IMR-90 (cell line): ENCODE measurements at regions not wholly inside any gene's neighbourhood (a gene's known extent, or its start where the extent isn't known, plus 50 kb on each side); places are given as distances from the start of the nearest gene placed in this dataset.

Source experiments
- ATAC-seq: fragments of 200-7000 bp; cut with Tn5 transposase; 2 replicates; pipeline ENCODE4 v1.9.1; 2020; ENCODE audit warnings: low read depth, mild to moderate bottlenecking, moderate library complexity
- BruUV-seq: library from RNA; stranded (reverse); fragments of 400-500 nt; replicated peaks from 2 replicates; lab custom pipeline; 2021; lab: Mats Ljungman, UMichigan
- CTCF ChIA-PET: fragments of 300-600 bp; formaldehyde crosslinking; extraction: SDS; loops from one replicate; lab custom pipeline; 2021; ENCODE audit warnings: antibody characterized with exemption; lab: Yijun Ruan, JAX
- POLR2A ChIA-PET: fragments of 300-600 bp; sonication (Branson Sonifier 250); formaldehyde crosslinking; loops from one replicate; lab custom pipeline; 2022; ENCODE audit warnings: antibody characterized with exemption; ENCODE audit not compliant: unreplicated experiment; lab: Charles Lee
- DNase-seq: peaks from one replicate; pipeline ENCODE4 v3.0.0; 2013
- H2AFZ ChIP-seq: replicated peaks from 2 replicates; pipeline ENCODE3; 2013; ENCODE audit warnings: low read length, mild to moderate bottlenecking; ENCODE audit not compliant: poor library complexity
- H2AK5ac ChIP-seq: 2 replicates; pipeline ENCODE4 v1.6.1; 2013; ENCODE audit warnings: low read depth, low read length, inconsistent platforms
- H2AK9ac ChIP-seq: replicated peaks from 2 replicates; pipeline ENCODE3; 2013; ENCODE audit warnings: mild to moderate bottlenecking, low read depth, low read length, moderate library complexity; ENCODE audit not compliant: poor library complexity
- H2BK120ac ChIP-seq: 2 replicates; pipeline ENCODE4 v1.6.1; 2013; ENCODE audit warnings: low read depth, low read length, inconsistent platforms
- H2BK15ac ChIP-seq: 3 replicates; pipeline ENCODE4 v1.6.1; 2013; ENCODE audit warnings: low read depth, low read length, inconsistent platforms
- H2BK20ac ChIP-seq: 2 replicates; pipeline ENCODE4 v1.6.1; 2013; ENCODE audit warnings: low read depth, mild to moderate bottlenecking, inconsistent platforms, low read length, moderate library complexity
- H2BK5ac ChIP-seq: 2 replicates; pipeline ENCODE4 v1.6.1; 2013; ENCODE audit warnings: mild to moderate bottlenecking, low read depth, low read length, inconsistent platforms; ENCODE audit not compliant: poor library complexity, severe bottlenecking
- H3K14ac ChIP-seq: replicated peaks from 2 replicates; pipeline ENCODE4 v1.6.1; 2013; ENCODE audit warnings: low read depth, low read length, inconsistent platforms
- H3K18ac ChIP-seq: 2 replicates; pipeline ENCODE4 v1.6.1; 2013; ENCODE audit warnings: low read depth, low read length, control low read depth
- H3K23ac ChIP-seq: 2 replicates; pipeline ENCODE4 v1.6.1; 2013; ENCODE audit warnings: low read depth, low read length, inconsistent platforms
- H3K27ac ChIP-seq: 2 replicates; pipeline ENCODE4 v1.5.1; 2013; ENCODE audit warnings: mild to moderate bottlenecking, control low read depth, low read length; ENCODE audit not compliant: insufficient read depth
- H3K27me3 ChIP-seq: 2 replicates; pipeline ENCODE4 v1.6.1; 2013; ENCODE audit warnings: low read length; ENCODE audit not compliant: control insufficient read depth, insufficient read depth
- H3K36me3 ChIP-seq: 2 replicates; pipeline ENCODE4 v1.6.1; 2013; ENCODE audit warnings: low read length, mixed read lengths; ENCODE audit not compliant: control insufficient read depth, insufficient read depth
- H3K4ac ChIP-seq: 2 replicates; pipeline ENCODE4 v1.6.1; 2013; ENCODE audit warnings: low read depth, low read length, inconsistent platforms
- H3K4me1 ChIP-seq: 2 replicates; pipeline ENCODE4 v1.6.1; 2013; ENCODE audit warnings: low read length, mixed read lengths; ENCODE audit not compliant: control insufficient read depth, insufficient read depth
- H3K4me2 ChIP-seq: 2 replicates; pipeline ENCODE4 v1.6.1; 2013; ENCODE audit warnings: low read depth, mild to moderate bottlenecking, control low read depth, low read length, moderate library complexity
- H3K4me3 ChIP-seq: 2 replicates; pipeline ENCODE4 v1.5.1; 2013; ENCODE audit warnings: low read depth, mild to moderate bottlenecking, control low read depth, low read length, moderate library complexity; ENCODE audit not compliant: insufficient read depth
- H3K56ac ChIP-seq: 2 replicates; pipeline ENCODE4 v1.6.1; 2013; ENCODE audit warnings: low read length, inconsistent platforms; ENCODE audit not compliant: insufficient read depth; ENCODE audit errors: extremely low read depth
- H3K79me1 ChIP-seq, 2 experiments: 2 replicates each; pipeline ENCODE4 v1.6.1; 2013; ENCODE audit warnings: low read length in 2 of 2, inconsistent platforms in 1 of 2, low read depth in 1 of 2
- H3K9ac ChIP-seq: 2 replicates; pipeline ENCODE4 v1.6.1; 2013; ENCODE audit warnings: low read depth, low read length, control low read depth
- H3K9me1 ChIP-seq: 2 replicates; pipeline ENCODE4 v1.6.1; 2013; ENCODE audit warnings: low read length, inconsistent platforms; ENCODE audit not compliant: insufficient read depth
- H3K9me3 ChIP-seq: 2 replicates; pipeline ENCODE4 v1.6.1; 2013; ENCODE audit warnings: low read length; ENCODE audit not compliant: control insufficient read depth, insufficient read depth
- H4K20me1 ChIP-seq: 2 replicates; pipeline ENCODE4 v1.6.1; 2013; ENCODE audit warnings: low read length, inconsistent platforms; ENCODE audit not compliant: insufficient read depth
- H4K5ac ChIP-seq: 2 replicates; pipeline ENCODE4 v1.6.1; 2013; ENCODE audit warnings: mild to moderate bottlenecking, low read depth, low read length, control low read depth
- H4K8ac ChIP-seq, 2 experiments: 2 replicates each; pipeline ENCODE4 v1.6.1; 2013; ENCODE audit warnings: low read depth in 2 of 2, low read length in 2 of 2, control low read depth in 1 of 2, inconsistent platforms in 1 of 2
- H4K91ac ChIP-seq: 2 replicates; pipeline ENCODE4 v1.6.1; 2013; ENCODE audit warnings: low read depth, low read length, inconsistent platforms; ENCODE audit not compliant: insufficient read depth
- BHLHE40 ChIP-seq: fragments of 150-350 bp; IDR thresholded peaks from 2 replicates; pipeline ENCODE4 v1.6.1; 2016; ENCODE audit warnings: mild to moderate bottlenecking, low read depth, low read length
- MAZ ChIP-seq: IDR thresholded peaks from 2 replicates; pipeline ENCODE4 v1.6.1; 2012; ENCODE audit warnings: low read depth, mild to moderate bottlenecking, low read length, improper control_type of control experiment, moderate library complexity, borderline replicate concordance
- NFE2L2 ChIP-seq: fragments of 150-350 bp; IDR thresholded peaks from 2 replicates; pipeline ENCODE4 v1.6.1; 2016; ENCODE audit warnings: low read depth, mild to moderate bottlenecking, low read length
- RCOR1 ChIP-seq: IDR thresholded peaks from 2 replicates; pipeline ENCODE4 v1.6.1; 2012; ENCODE audit warnings: mild to moderate bottlenecking, low read length, improper control_type of control experiment; ENCODE audit not compliant: insufficient replicate concordance
- RFX5 ChIP-seq: IDR thresholded peaks from 2 replicates; pipeline ENCODE4 v1.8.0; 2012; ENCODE audit warnings: low read depth, mild to moderate bottlenecking, low read length, moderate library complexity
- SMC3 ChIP-seq: fragments of 150-350 bp; IDR thresholded peaks from 2 replicates; pipeline ENCODE4 v1.6.1; 2016; ENCODE audit warnings: low read depth, mild to moderate bottlenecking, antibody characterized with exemption, low read length, moderate library complexity
- WGBS, 2 experiments: methylation state at CpG; one replicate each; pipeline versions ENCODE4 v1.1.5 to v1.1.7; 2013; ENCODE audit warnings: missing lambda C conversion rate in 2 of 2; ENCODE audit not compliant: insufficient read length in 1 of 2; ENCODE audit errors: extremely low coverage in 2 of 2; 5-methylcytosine and 5-hydroxymethylcytosine counted together
- dilution Hi-C: fragments of 300-500 bp; cut with HindIII; formaldehyde crosslinking; loops from one replicate; pipeline ENCODE4 v1.14.3; 2018; ENCODE audit warnings: low sequenced_read_pairs; ENCODE audit not compliant: unreplicated experiment
- in situ Hi-C: fragments of 300-500 bp; cut with MboI; formaldehyde crosslinking; loops from 3 replicates; pipeline ENCODE4 v1.14.3; 2019; ENCODE audit warnings: low sequenced_read_pairs, inconsistent platforms, mixed read lengths
- intact Hi-C: fragments of 100-400 bp; cut with micrococcal nuclease; formaldehyde crosslinking; loops from 2 replicates; pipeline ENCODE4 v1.10.0; 2022
- TF ChIP-seq, protein P1 (sequence below): fragments of 150-350 bp; IDR thresholded peaks from 2 replicates; pipeline ENCODE4 v1.6.1; 2016; ENCODE audit warnings: low read depth, mild to moderate bottlenecking, low read length, moderate library complexity, borderline replicate concordance
- TF ChIP-seq, protein P2 (sequence below): fragments of 150-350 bp; IDR thresholded peaks from 2 replicates; pipeline ENCODE4 v1.6.1; 2017; ENCODE audit warnings: mild to moderate bottlenecking, antibody characterized with exemption, low read length, low read depth
- TF ChIP-seq, protein P3 (sequence below): conservative IDR thresholded peaks from 2 replicates; pipeline ENCODE4 v1.5.1; 2012; ENCODE audit warnings: mild to moderate bottlenecking, low read depth, low read length, improper control_type of control experiment

DNA sequence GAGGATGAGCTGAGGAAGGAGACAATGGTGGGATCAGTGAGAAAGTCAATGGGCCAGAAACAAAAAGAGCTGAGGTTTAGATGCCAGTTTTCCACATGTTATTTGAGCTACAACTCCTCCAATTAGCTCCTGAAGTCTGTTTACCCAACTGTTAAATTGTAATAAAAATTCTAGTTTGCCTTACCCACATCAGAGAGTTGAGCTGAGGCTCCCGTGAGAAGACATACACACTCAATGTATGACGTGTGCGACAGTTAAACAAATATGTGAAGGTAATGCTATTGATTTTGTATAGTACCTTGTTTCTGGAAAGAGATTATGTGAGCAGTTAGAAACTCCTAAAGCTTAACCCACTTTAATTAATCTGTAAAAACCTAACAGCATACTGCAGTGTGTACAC, 318.1 kb upstream of the GRM7 start:
- no peak overlapping the region for H3K4ac ChIP-seq
- no peak overlapping the region for H2BK120ac ChIP-seq
- no peak overlapping the region for H2BK5ac ChIP-seq
- no peak overlapping the region for H3K23ac ChIP-seq
- H3K4me3 ChIP-seq: no peak overlapping the region
- POLR2A ChIA-PET: no interaction called here
- H3K79me1 ChIP-seq: no peaks in the 10 kb centered on the region
- H3K9ac ChIP-seq: no peak overlapping the region
- H4K8ac ChIP-seq: no peak overlapping the region
- no peak overlapping the region for H3K27ac ChIP-seq
- H2BK20ac ChIP-seq: no peak overlapping the region
- TF ChIP-seq, protein P1, sequence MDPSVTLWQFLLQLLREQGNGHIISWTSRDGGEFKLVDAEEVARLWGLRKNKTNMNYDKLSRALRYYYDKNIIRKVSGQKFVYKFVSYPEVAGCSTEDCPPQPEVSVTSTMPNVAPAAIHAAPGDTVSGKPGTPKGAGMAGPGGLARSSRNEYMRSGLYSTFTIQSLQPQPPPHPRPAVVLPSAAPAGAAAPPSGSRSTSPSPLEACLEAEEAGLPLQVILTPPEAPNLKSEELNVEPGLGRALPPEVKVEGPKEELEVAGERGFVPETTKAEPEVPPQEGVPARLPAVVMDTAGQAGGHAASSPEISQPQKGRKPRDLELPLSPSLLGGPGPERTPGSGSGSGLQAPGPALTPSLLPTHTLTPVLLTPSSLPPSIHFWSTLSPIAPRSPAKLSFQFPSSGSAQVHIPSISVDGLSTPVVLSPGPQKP: no peak
- TF ChIP-seq, protein P2, sequence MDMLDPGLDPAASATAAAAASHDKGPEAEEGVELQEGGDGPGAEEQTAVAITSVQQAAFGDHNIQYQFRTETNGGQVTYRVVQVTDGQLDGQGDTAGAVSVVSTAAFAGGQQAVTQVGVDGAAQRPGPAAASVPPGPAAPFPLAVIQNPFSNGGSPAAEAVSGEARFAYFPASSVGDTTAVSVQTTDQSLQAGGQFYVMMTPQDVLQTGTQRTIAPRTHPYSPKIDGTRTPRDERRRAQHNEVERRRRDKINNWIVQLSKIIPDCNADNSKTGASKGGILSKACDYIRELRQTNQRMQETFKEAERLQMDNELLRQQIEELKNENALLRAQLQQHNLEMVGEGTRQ: no peak
- no peak for TF ChIP-seq MAZ
- no peak for TF ChIP-seq BHLHE40
- TF ChIP-seq NFE2L2: no peak
- TF ChIP-seq, protein P3, sequence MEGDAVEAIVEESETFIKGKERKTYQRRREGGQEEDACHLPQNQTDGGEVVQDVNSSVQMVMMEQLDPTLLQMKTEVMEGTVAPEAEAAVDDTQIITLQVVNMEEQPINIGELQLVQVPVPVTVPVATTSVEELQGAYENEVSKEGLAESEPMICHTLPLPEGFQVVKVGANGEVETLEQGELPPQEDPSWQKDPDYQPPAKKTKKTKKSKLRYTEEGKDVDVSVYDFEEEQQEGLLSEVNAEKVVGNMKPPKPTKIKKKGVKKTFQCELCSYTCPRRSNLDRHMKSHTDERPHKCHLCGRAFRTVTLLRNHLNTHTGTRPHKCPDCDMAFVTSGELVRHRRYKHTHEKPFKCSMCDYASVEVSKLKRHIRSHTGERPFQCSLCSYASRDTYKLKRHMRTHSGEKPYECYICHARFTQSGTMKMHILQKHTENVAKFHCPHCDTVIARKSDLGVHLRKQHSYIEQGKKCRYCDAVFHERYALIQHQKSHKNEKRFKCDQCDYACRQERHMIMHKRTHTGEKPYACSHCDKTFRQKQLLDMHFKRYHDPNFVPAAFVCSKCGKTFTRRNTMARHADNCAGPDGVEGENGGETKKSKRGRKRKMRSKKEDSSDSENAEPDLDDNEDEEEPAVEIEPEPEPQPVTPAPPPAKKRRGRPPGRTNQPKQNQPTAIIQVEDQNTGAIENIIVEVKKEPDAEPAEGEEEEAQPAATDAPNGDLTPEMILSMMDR: no peak
- no peak for TF ChIP-seq SMC3
- TF ChIP-seq RFX5: no peak
- no peak for TF ChIP-seq RCOR1
- ATAC-seq (no peak), DNase-seq (no peak)
- no TSS peak for BruUV-seq
- H4K5ac ChIP-seq: no peak overlapping the region
- in situ Hi-C loops (no loop called here), dilution Hi-C loops (no loop called here), intact Hi-C loops (no loop called here)
- H2BK15ac ChIP-seq: no peak overlapping the region
- H4K20me1 ChIP-seq: no peaks in the 10 kb centered on the region
- H2AK9ac ChIP-seq: no peak overlapping the region
- no peak overlapping the region for H3K56ac ChIP-seq
- H3K9me1 ChIP-seq: no peaks in the 10 kb centered on the region
- no peak overlapping the region for H2AK5ac ChIP-seq
- H3K36me3 ChIP-seq: no peaks in the 10 kb centered on the region
- H3K4me2 ChIP-seq: no peak overlapping the region
- H3K14ac ChIP-seq: no peak overlapping the region
- H3K18ac ChIP-seq: no peak overlapping the region
- no peaks in the 10 kb centered on the region for H3K27me3 ChIP-seq
- no peak overlapping the region for H2AFZ ChIP-seq
- peaks cover 3% of the 10 kb centered on the region; the same call in 1 of the 2 replicates for H3K9me3 ChIP-seq
- no peaks in the 10 kb centered on the region for H3K4me1 ChIP-seq
- H4K91ac ChIP-seq: no peak overlapping the region
- CTCF ChIA-PET: no interaction called here
- WGBS, 2 experiments: no CpG with 5 or more reads among the region's 3 CpGs
